GM20431 (cell line): ENCODE measurements at regions not wholly inside any gene's neighbourhood (a gene's known extent, or its start where the extent isn't known, plus 50 kb on each side); places are given as distances from the start of the nearest gene placed in this dataset.

Experiments used
- in situ Hi-C: fragments of 300-500 bp; cut with MseI, MboI; formaldehyde crosslinking; loops from one replicate; pipeline ENCODE4 v1.15.0; 2020; ENCODE audit warnings: low sequenced_read_pairs; ENCODE audit not compliant: unreplicated experiment

- in situ Hi-C loops = no loop called here
These were observed 578.1 kb upstream of the SYT4 start for GRCh38 chr18:43855376-43855775.

DNA sequence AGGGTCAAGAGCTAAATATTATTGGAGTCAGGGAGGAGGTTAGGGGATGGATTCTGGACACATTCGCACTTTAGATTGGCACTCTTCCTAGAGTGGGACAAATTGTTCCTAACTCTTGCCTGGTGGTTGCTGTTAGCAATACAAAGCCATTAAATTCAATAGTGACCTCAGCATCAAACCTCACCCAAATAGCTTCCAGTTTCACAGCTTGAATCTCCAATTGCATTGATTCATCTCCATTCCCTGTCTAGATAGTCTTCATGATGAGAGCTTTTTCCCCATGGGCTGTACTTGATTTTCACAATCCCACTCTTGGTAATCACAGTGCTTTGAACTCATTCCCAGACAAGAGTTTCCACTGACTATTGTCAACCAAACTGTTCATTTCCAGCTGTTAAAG, 585.9 kb upstream of the SYT4 start:
- in situ Hi-C loops = no loop called here

GRCh38 chr18:43866696-43867095, 589.4 kb upstream of the SYT4 start:
- in situ Hi-C loops = no loop called here

GRCh38 chr18:43868497-43868995, 591.3 kb upstream of the SYT4 start:
- in situ Hi-C loops = no loop called here

DNA sequence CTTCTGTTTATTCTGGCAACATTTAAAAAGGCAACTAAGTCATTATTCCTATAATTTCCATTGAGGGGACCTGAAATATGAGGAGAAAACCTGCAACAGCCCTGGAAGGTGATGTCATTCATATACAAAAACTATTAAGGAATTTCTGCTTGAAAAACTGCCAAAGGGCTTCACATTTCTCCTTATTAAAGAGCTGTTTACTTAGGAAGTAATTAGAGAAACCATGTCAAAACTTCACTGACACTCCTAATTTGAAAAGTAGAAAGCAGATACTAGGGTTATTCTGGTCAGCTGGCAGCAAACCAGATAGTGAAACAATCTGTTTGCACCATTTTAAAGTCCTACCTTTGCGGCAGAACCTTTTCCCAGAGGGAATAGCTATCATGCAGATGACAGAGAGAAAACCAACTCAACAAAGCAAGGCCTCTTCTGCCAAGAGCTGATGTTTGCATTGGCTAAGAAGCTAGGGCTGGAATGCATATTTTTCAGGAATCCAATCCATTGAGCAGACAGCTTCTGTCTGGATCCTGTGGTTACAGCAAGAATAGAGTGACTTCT, 592.2 kb upstream of the SYT4 start:
- in situ Hi-C loops = no loop called here

DNA sequence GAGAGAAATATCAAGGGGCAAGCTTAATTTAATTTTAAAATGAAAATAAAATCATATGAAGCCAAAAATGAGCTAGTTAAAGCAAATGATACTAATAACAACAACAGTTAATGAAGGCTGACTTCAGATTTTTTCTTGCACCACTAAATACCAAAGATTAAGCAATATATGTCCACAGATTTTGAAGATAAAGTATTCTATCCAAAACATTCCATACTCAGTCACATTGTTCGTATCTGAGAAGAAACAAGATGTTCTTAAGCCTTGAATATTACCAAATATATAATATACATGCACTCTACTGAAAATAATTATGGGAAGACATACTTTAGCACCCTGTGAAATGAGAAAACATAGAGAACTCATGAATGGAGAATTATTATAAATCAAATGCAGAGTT, 593.3 kb upstream of the SYT4 start:
- in situ Hi-C loops = no loop called here

- in situ Hi-C loops = no loop called here
These were observed 598.2 kb upstream of the SYT4 start for GRCh38 chr18:43875511-43875910.

DNA sequence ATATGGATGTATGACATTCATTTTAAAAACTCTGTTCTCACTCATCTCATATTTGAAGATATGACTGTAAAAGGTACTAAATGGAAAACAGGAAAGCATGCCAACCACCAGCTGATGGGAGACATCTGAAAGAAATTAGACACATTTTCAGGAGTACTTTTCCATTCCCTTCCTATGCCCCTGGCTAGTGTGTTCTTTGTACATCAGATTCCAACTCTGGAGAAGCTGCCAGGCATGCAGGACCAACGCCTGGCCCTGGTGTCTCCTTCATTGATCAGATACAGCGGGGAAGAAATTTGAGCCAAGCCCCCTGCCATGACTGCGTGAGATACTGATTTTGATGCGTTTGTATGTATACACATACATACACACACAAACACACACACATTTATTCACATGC, 599.0 kb upstream of the SYT4 start:
- in situ Hi-C loops = no loop called here

DNA sequence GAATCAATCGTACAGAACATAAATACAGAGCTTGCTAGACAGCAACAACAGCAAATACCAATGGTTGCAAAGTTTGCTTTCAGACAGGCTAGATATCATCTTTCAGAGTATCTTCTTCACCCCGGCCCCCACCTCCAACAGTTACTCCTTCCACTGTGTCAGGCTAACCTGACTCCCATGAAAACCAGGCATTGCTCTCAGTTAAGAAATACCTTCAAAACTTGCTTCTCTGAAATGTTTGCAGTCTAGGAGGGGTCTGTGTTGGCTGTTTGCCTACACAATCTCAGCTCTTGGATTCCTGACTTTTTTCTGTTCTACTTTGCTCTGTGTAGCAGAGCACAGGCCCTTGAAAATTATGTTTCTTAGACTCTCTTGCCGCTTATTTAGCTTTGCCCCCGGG, 599.5 kb upstream of the SYT4 start:
- in situ Hi-C loops = no loop called here

DNA sequence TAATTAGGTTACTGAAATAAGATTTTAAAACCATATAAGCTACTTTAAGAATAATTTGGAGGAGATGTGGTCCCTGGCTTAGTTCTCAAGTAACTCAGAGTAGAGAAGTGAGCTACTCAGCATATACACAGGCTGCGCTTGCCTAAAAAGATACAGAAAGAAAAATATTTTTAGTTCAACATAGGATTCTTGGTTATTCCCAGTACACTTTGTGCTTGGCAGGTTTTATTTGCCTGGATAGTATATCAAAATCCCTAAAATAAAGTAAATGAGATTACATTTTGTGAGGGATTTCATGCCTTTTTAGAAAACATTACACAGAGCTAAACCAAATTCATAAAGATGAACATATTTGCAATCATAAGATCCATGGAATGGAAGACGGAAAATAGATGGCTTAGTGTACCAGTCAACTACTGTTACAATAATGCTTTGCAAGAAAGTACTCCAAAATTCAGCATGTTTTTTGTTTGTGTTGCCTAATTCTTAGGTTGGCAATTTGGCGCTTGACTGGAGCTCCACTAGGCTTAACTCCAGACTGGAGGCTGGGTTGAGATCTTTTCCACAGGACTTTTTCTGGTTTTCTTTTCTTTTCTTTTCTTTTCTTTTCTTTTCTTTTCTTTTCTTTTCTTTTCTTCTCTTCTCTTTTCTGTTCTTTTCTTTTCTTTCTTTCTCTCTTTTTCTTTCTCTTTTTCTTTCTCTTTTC, 600.5 kb upstream of the SYT4 start:
- in situ Hi-C loops = no loop called here

GRCh38 chr18:43879415-43879814, 602.1 kb upstream of the SYT4 start:
- in situ Hi-C loops = no loop called here

GRCh38 chr18:43882358-43883055, 605.2 kb upstream of the SYT4 start:
- in situ Hi-C loops = no loop called here

- in situ Hi-C loops = no loop called here
These were observed 606.6 kb upstream of the SYT4 start for GRCh38 chr18:43883886-43884285.

DNA sequence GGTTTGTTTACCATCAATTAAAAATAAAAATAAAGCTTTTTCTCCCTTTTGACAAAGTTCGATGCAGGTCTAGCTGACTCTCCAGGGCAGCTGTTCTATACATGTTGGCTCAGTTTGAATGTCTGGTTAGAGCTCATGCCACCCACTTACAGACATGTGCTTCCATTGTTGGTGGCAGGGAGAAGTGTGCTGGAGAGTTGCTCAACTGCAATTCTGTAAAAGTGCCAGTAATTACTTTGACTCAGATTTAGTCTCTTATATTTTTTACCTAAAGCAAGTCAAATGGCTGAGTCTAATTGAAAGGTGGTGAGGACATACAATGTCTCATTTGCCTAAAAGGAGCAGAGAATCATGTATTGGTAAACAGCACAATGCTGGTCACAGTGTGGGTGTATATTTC, 609.1 kb upstream of the SYT4 start:
- in situ Hi-C loops = no loop called here

- in situ Hi-C loops = no loop called here
These were observed 610.2 kb upstream of the SYT4 start for GRCh38 chr18:43887491-43887890.

DNA sequence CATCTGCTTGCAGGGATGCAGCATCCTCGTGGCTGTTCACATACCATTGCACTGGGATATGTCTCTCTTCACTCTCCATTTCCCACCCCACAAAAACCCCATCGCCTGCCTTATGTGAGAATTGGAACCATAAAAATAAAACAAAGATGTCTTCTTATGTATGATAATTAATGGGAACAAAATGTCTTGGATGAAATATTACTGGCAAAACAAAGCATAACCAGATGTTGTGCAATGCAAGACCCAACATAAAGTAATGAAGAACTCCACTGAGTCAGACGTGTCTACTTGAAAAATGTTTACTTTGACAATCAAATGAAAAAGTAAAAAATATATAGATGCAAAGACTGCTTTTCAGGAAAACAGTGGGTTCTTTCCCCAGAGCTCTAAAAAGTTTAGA, 611.3 kb upstream of the SYT4 start:
- in situ Hi-C loops = no loop called here

DNA sequence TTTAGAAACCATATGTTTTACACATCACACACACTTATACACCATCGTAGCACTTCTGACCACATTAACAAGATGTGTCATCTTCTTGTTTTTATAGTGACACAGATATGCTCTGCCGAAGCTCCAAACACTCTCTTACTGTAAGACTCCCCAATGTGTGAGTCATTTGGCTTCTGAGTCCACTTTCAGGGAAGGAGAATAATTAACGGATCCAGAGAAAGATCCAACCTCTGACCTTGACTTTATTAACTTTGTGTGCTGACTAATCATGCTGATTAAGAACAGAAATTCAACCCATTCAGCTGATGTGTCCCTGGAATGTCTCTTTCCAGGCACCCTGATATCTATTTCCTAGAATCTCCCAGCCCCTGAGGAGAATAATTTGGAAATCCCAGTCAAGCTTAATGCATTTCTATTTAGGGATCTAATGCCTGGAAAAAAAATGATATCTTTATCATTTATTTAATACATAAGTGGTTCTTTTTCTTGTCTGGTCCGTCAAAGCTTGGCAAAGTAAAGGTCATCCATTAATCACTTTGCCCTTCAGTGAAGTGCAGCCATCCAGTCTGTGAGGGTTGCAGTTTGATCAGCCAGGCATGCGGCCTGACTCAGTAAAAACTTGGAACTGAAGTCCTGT, 615.8 kb upstream of the SYT4 start:
- in situ Hi-C loops = no loop called here

DNA sequence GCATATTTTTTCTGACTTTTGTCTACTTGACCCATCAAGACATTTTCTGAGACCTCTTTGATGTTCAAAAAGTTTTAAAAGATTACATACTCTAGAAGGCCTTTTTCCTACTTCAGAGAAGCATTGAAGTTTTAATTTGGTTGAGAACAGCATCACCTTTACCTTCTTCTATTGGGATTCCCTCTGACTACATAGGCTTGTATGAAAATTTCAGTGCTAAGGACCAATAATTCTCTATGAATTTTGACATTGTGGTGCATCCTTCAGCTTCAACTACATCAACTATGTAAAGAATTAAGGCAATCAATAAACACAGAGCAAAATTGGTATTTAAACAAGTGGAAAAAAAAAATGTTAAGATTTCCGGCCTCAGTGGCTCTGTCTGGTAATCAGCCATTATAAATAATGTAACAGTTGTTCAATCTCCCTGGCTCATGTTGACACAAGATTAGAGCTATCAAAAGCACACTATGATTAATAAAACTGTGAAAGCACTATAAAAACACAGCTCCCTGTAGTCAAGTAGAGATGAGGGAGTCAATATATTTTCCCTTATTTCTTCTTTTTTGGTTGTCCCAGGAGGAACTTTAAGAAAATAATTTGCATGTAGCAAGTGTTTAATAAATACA, 627.0 kb upstream of the SYT4 start:
- in situ Hi-C loops = no loop called here

DNA sequence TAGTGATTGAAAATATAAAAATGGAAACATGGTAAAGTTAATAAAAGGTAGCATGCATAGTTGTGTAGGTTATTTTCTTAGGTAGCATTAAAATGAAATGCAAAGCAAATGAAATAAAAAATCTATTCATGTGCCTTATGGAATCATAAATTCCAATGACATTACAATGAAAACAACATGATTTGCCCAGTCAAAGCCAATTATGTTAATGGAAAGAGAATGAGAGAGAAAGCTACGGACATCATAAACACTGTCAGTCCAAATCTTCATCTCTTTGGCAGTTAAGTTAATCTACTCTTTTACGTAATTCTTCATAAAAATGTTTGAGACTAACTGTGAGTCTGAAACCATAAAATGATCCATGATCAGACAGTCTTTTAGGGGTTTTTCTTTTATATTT, 636.7 kb upstream of the SYT4 start:
- in situ Hi-C loops = no loop called here

GRCh38 chr18:43916984-43917383, 639.7 kb upstream of the SYT4 start:
- in situ Hi-C loops = no loop called here

DNA sequence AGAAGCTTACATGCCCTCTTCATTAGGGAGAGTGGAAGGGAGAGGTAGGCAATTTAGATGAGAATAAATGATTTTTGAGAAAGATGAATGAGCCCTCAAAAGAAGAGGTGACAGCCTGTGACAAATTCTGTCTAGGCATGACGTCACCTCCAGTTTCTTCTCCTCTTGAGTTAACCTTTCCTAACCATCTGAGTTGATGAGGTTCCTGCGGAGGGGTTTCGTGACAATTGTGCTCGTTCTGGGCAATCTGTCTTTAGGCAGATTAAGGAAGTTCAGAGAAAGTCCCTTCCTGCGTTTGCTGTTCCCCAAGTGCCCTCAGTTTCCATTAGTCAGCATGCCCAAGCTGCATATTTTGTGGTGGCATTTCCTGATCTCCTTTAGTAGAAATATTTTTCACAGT, 640.2 kb upstream of the SYT4 start:
- in situ Hi-C loops = no loop called here
